Stomach (tissue), 4 donors: ENCODE measurements at regions not wholly inside any gene's neighbourhood (a gene's known extent, or its start where the extent isn't known, plus 50 kb on each side); places are given as distances from the start of the nearest gene placed in this dataset.

Experiments used
- CTCF ChIP-seq, 7 experiments: fragments of 450-650 bp in 4 of 7; fragments of 200-600 bp in 3 of 7; sonication (generic) in 3 of 7; IDR thresholded peaks; one replicate each; pipeline ENCODE4 v1.5.1; 2016 to 2019; ENCODE audit warnings: antibody characterized with exemption in 7 of 7, control low read depth in 2 of 7, mild to moderate bottlenecking in 1 of 7
- POLR2A ChIP-seq, 4 donors: fragments of 450-650 bp; IDR thresholded peaks; one replicate each; pipeline ENCODE4 v1.6.1; 2016; ENCODE audit warnings: antibody characterized with exemption in 4 of 4, control low read depth in 2 of 4, mild to moderate bottlenecking in 1 of 4, moderate library complexity in 1 of 4

GRCh38 chr4:188780686-188781085 is 641.4 kb downstream of the TRIML1 start:
- TF ChIP-seq CTCF (IDR thresholded peaks at IDR 0.05) (no peak), POLR2A (IDR thresholded peaks at IDR 0.05) (no peak)
